Loucy (cell line): ENCODE measurements at regions not wholly inside any gene's neighbourhood (a gene's known extent, or its start where the extent isn't known, plus 50 kb on each side); places are given as distances from the start of the nearest gene placed in this dataset.

Experiments
- CTCF ChIP-seq: fragments of 200-600 bp; sonication (generic); conservative IDR thresholded peaks from 2 replicates; pipeline ENCODE4 v1.5.1; 2014; ENCODE audit warnings: mild to moderate bottlenecking, antibody characterized with exemption, low read length
- EZH2phosphoT487 ChIP-seq: fragments of 200-600 bp; IDR thresholded peaks from 2 replicates; pipeline ENCODE4 v1.6.1; 2018; ENCODE audit warnings: antibody characterized with exemption, mild to moderate bottlenecking, moderate library complexity, borderline replicate concordance

- no peak for TF ChIP-seq CTCF
- no peak for TF ChIP-seq EZH2phosphoT487
Measured at GRCh38 chr4:149176039-149176438, 639.6 kb downstream of the IQCM start.
